ENCODE measurements at regions not wholly inside any gene's neighbourhood (a gene's known extent, or its start where the extent isn't known, plus 50 kb on each side); places are given as distances from the start of the nearest gene placed in this dataset.
"Not testable (repeated sequence)": the region's sequence is repeated elsewhere in the genome, so short reads cannot be mapped to it uniquely, and the experiment has no call there.

GRCh38 chr7:150029013-150029389 is 155.2 kb downstream of the ATP6V0E2 start:
- not testable (repeated sequence) for H3K9me3 ChIP-seq
- 71 to 84% methylated on average over 6 of the region's 6 CpGs for WGBS, 2 donors

GRCh38 chr7:150031733-150032132 is 158.0 kb downstream of the ATP6V0E2 start:
- WGBS, 2 donors: 71 to 77% methylated on average over 3 of the region's 3 CpGs
- not testable (repeated sequence) for H3K9me3 ChIP-seq; H3K4me3 ChIP-seq; H3K27me3 ChIP-seq; H3K27ac ChIP-seq; DNase-seq (ENCODE audit: low spot score in 2 of 2); H3K36me3 ChIP-seq; H3K4me1 ChIP-seq

More at GRCh38 chr7:150029013-150029389, 155.2 kb downstream of the ATP6V0E2 start:
- not testable (repeated sequence) for DNase-seq (ENCODE audit: low spot score in 2 of 2); H3K4me3 ChIP-seq; H3K36me3 ChIP-seq; H3K27me3 ChIP-seq; H3K27ac ChIP-seq; H3K4me1 ChIP-seq

GRCh38 chr7:150033711-150034110 is 159.9 kb downstream of the ATP6V0E2 start:
- H3K4me3 ChIP-seq; H3K27me3 ChIP-seq; H3K27ac ChIP-seq; H3K36me3 ChIP-seq; DNase-seq (ENCODE audit: low spot score in 2 of 2); H3K4me1 ChIP-seq; H3K9me3 ChIP-seq: not testable (repeated sequence)
- 82 to 100% methylated on average over 6 to 11 of the region's 23 CpGs for WGBS, 2 donors

GRCh38 chr7:150035769-150036168 is 162.0 kb downstream of the ATP6V0E2 start:
- not testable (repeated sequence) for H3K4me1 ChIP-seq; H3K27me3 ChIP-seq; H3K4me3 ChIP-seq; H3K9me3 ChIP-seq; H3K36me3 ChIP-seq; DNase-seq (ENCODE audit: low spot score in 2 of 2); H3K27ac ChIP-seq
- WGBS, 2 donors: 100% methylated on average over 3 of the region's 21 CpGs; no CpG with 5 or more reads in 1 of the 2 donors

- H3K4me3 ChIP-seq; H3K36me3 ChIP-seq; H3K27me3 ChIP-seq; H3K27ac ChIP-seq; H3K9me3 ChIP-seq; H3K4me1 ChIP-seq; DNase-seq (ENCODE audit: low spot score in 2 of 2): not testable (repeated sequence)
- WGBS, 2 donors: 87% methylated on average over 7 of the region's 16 CpGs; no CpG with 5 or more reads in 1 of the 2 donors
These were observed 165.3 kb downstream of the ATP6V0E2 start for GRCh38 chr7:150039061-150039460.

- WGBS, 2 donors: 82% methylated on average over 10 of the region's 20 CpGs; no CpG with 5 or more reads in 1 of the 2 donors
- not testable (repeated sequence) for H3K36me3 ChIP-seq; DNase-seq (ENCODE audit: low spot score in 2 of 2); H3K9me3 ChIP-seq; H3K27ac ChIP-seq; H3K27me3 ChIP-seq; H3K4me3 ChIP-seq; H3K4me1 ChIP-seq
These were observed 168.5 kb downstream of the ATP6V0E2 start for GRCh38 chr7:150042281-150042680.

GRCh38 chr7:150044771-150045170 is 171.0 kb downstream of the ATP6V0E2 start:
- H3K4me1 ChIP-seq: peaks cover 0 to 21% (median 2%) of the 10 kb centered on the region in 4 donors
- H3K9me3 ChIP-seq; H3K4me3 ChIP-seq; DNase-seq (ENCODE audit: low spot score in 2 of 2); H3K27ac ChIP-seq; H3K27me3 ChIP-seq; H3K36me3 ChIP-seq: not testable (repeated sequence)
- WGBS, 2 donors: 11 to 17% methylated on average over 7 of the region's 7 CpGs

GRCh38 chr7:150045596-150045995 is 171.8 kb downstream of the ATP6V0E2 start:
- not testable (repeated sequence) for H3K27ac ChIP-seq; H3K36me3 ChIP-seq; H3K4me3 ChIP-seq; H3K9me3 ChIP-seq; DNase-seq (ENCODE audit: low spot score in 2 of 2); H3K27me3 ChIP-seq
- peaks cover 0 to 21% (median 2%) of the 10 kb centered on the region in 4 donors for H3K4me1 ChIP-seq
- WGBS, 2 donors: 17 to 20% methylated on average over 2 of the region's 2 CpGs
- TF ChIP-seq CTCF (IDR thresholded peaks at IDR 0.05): peak in 2 of 5 experiments; percentile 7 to 23

- peaks cover 0 to 21% (median 2%) of the 10 kb centered on the region in 4 donors for H3K4me1 ChIP-seq
- not testable (repeated sequence) for H3K27me3 ChIP-seq; H3K4me3 ChIP-seq; DNase-seq (ENCODE audit: low spot score in 2 of 2); H3K27ac ChIP-seq; H3K9me3 ChIP-seq; H3K36me3 ChIP-seq
- 19 to 35% methylated on average over 10 of the region's 17 CpGs for WGBS, 2 donors
These were observed 172.8 kb downstream of the ATP6V0E2 start for GRCh38 chr7:150046290-150047194.

- DNase-seq (ENCODE audit: low spot score in 2 of 2); H3K9me3 ChIP-seq; H3K36me3 ChIP-seq; H3K27me3 ChIP-seq; H3K27ac ChIP-seq: not testable (repeated sequence)
- WGBS, 2 donors: 1 to 2% methylated on average over 9 to 20 of the region's 57 CpGs
- Histone ChIP-seq H3K4me1 (peaks cover 0 to 21% (median 2%) of the 10 kb centered on the region in 4 donors), H3K4me3 (peak overlapping the region in 3 of 4 donors; percentile 32 to 55 (median 45))
These were observed 173.6 kb downstream of the ATP6V0E2 start for GRCh38 chr7:150047329-150047728.

- H3K9me3 ChIP-seq; H3K36me3 ChIP-seq; DNase-seq (ENCODE audit: low spot score in 2 of 2); H3K27ac ChIP-seq; H3K27me3 ChIP-seq: not testable (repeated sequence)
- 1 to 4% methylated on average over 22 to 31 of the region's 31 CpGs for WGBS, 2 donors
- H3K4me1 ChIP-seq: peaks cover 0 to 21% (median 2%) of the 10 kb centered on the region in 4 donors
- peak overlapping the region; percentile 20 to 55 (median 26) for H3K4me3 ChIP-seq
These were observed 174.0 kb downstream of the ATP6V0E2 start for GRCh38 chr7:150047772-150048171.

GRCh38 chr7:150048244-150049011 is 174.7 kb downstream of the ATP6V0E2 start:
- DNase-seq (ENCODE audit: low spot score in 2 of 2); H3K36me3 ChIP-seq; H3K27me3 ChIP-seq; H3K9me3 ChIP-seq: not testable (repeated sequence)
- 0 to 1% methylated on average over 34 to 59 of the region's 79 CpGs for WGBS, 2 donors
- peaks cover 0 to 21% (median 2%) of the 10 kb centered on the region in 4 donors for H3K4me1 ChIP-seq
- peak overlapping the region in 2 of 4 donors; percentile 55 to 71 for H3K27ac ChIP-seq
- H3K4me3 ChIP-seq: peak overlapping the region; percentile 20 to 55 (median 28)
